H1 (cell line): ENCODE measurements at regions not wholly inside any gene's neighbourhood (a gene's known extent, or its start where the extent isn't known, plus 50 kb on each side); places are given as distances from the start of the nearest gene placed in this dataset.

Experiments
- ASH2L ChIP-seq: fragments of 200-600, 300-600 bp; sonication (generic); IDR thresholded peaks from one replicate; pipeline ENCODE4 v1.7.1; 2017; ENCODE audit warnings: low read length
- RBBP5 ChIP-seq: IDR thresholded peaks from 2 replicates; pipeline ENCODE4 v1.7.1; 2012; ENCODE audit warnings: low read depth, mild to moderate bottlenecking, inconsistent platforms, low read length, moderate library complexity, borderline replicate concordance
- TEAD4 ChIP-seq: IDR thresholded peaks from 2 replicates; pipeline ENCODE4 v1.6.1; 2012; ENCODE audit warnings: low read depth, low read length, inconsistent platforms, mixed read lengths

- TF ChIP-seq ASH2L = no peak
- TF ChIP-seq TEAD4 = no peak
- no peak for TF ChIP-seq RBBP5
Observed at GRCh38 chrX:109843963-109844751, 111.1 kb upstream of the ACSL4 start (continued).
